Colonic mucosa (tissue), 4 donors: ENCODE measurements at regions not wholly inside any gene's neighbourhood (a gene's known extent, or its start where the extent isn't known, plus 50 kb on each side); places are given as distances from the start of the nearest gene placed in this dataset.

ENCODE experiments used
- DNase-seq: peaks from one replicate; pipeline ENCODE4 v3.0.0-alpha.2; 2020
- H3K27ac ChIP-seq: fragments of 200-600 bp; one replicate; pipeline ENCODE4 v1.8.0; 2021
- H3K27me3 ChIP-seq: fragments of 200-600 bp; one replicate; pipeline ENCODE4 v1.8.0; 2021
- H3K36me3 ChIP-seq: fragments of 200-600 bp; one replicate; pipeline ENCODE4 v1.8.0; 2021
- H3K4me1 ChIP-seq: fragments of 200-600 bp; one replicate; pipeline ENCODE4 v1.8.0; 2021; ENCODE audit warnings: mild to moderate bottlenecking
- H3K4me3 ChIP-seq: fragments of 200-600 bp; one replicate; pipeline ENCODE4 v1.8.0; 2021
- H3K9ac ChIP-seq, 2 donors: one replicate each; pipeline ENCODE4 v1.7.0; 2013; ENCODE audit warnings: control low read depth in 2 of 2, low read depth in 2 of 2, low read length in 2 of 2
- H3K9me3 ChIP-seq: fragments of 200-600 bp; one replicate; pipeline ENCODE4 v1.8.0; 2021
- intact Hi-C: fragments of 100-400 bp; cut with DNase I; formaldehyde crosslinking; loops from one replicate; pipeline ENCODE4 v1.14.1; 2022
- TF ChIP-seq, protein P1 (sequence below): fragments of 200-600 bp; IDR thresholded peaks from one replicate; pipeline ENCODE4 v1.8.0; 2022; ENCODE audit warnings: antibody characterized with exemption, mild to moderate bottlenecking
- donor health status: healthy.
- donor health status: DM: no; HTN: no; CAD: no.
- donor health status: DM: no; HTN: no; CAD: no.

- Histone ChIP-seq H3K4me3 (no peak overlapping the region), H3K36me3 (no peaks in the 10 kb centered on the region), H3K27me3 (no peaks in the 10 kb centered on the region), H3K4me1 (no peaks in the 10 kb centered on the region), H3K9ac (no peak overlapping the region), H3K9me3 (no peaks in the 10 kb centered on the region), H3K27ac (no peak overlapping the region)
- TF ChIP-seq, protein P1, sequence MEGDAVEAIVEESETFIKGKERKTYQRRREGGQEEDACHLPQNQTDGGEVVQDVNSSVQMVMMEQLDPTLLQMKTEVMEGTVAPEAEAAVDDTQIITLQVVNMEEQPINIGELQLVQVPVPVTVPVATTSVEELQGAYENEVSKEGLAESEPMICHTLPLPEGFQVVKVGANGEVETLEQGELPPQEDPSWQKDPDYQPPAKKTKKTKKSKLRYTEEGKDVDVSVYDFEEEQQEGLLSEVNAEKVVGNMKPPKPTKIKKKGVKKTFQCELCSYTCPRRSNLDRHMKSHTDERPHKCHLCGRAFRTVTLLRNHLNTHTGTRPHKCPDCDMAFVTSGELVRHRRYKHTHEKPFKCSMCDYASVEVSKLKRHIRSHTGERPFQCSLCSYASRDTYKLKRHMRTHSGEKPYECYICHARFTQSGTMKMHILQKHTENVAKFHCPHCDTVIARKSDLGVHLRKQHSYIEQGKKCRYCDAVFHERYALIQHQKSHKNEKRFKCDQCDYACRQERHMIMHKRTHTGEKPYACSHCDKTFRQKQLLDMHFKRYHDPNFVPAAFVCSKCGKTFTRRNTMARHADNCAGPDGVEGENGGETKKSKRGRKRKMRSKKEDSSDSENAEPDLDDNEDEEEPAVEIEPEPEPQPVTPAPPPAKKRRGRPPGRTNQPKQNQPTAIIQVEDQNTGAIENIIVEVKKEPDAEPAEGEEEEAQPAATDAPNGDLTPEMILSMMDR: no peak
- peak; percentile 53 for DNase-seq
- intact Hi-C loops: no loop called here
Observed at GRCh38 chr18:49668574-49669275, 106.9 kb downstream of the LIPG start.

DNA sequence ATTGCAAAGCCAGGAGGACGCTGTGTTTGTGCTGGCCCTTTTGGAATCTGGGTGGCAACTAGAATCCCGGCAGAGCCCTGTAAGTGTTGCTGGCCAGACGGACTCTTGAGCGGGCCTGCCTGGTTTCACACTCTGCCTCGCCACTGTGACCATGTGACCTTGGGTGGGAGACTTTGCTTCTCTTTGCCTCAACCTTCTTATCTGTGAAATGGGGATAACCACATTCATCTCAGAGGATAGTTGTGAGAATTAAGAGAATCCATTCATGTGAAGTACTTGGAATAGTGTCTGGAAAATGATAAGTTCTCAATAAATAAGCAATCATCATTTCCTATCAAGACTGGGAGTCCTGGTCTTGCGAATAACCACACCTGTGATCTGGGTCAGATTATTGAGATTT lies 105.6 kb downstream of the LIPG start:
- Histone ChIP-seq H3K4me3 (no peak overlapping the region), H3K27me3 (no peaks in the 10 kb centered on the region), H3K4me1 (no peaks in the 10 kb centered on the region), H3K27ac (no peak overlapping the region), H3K9me3 (no peaks in the 10 kb centered on the region), H3K36me3 (no peaks in the 10 kb centered on the region), H3K9ac (no peak overlapping the region)
- intact Hi-C loops: no loop called here
- DNase-seq: no peak
- TF ChIP-seq, protein P1: no peak

DNA sequence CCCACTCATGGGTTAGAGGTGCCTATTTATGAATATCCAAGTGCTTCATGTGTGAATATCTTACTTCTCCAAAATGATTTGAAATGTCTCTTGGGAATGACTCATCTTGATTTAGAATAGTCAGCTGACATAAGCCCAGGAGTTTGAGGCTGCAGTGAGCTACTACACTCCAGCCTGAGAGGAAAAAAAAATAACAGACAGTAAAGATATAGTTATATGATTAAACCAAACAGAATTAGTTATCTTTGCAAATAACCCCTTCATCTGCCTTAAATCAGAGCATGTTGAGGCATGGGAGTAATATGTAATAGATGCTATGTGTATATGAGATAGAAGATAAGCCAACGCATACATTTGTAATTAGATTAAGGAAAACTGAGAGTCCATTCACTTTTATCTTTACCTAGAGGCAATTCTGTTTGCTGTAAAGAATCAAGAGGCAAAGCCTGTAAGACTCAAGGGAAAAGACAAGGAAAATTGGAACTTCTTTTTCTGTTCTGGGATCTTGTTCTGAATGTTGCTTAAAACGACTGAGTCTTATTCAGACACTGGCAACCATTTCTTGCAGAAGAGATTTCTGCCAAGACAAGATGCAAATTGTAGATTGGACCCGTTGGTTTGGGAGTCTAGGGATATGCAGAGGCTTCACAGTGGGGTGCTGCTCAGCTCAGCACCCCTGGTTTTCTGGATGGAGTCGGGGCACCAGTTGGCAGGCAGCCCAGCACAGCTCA lies 104.4 kb downstream of the LIPG start:
- no peaks in the 10 kb centered on the region for H3K27me3 ChIP-seq
- no peak overlapping the region for H3K4me3 ChIP-seq
- no peaks in the 10 kb centered on the region for H3K36me3 ChIP-seq
- no peaks in the 10 kb centered on the region for H3K4me1 ChIP-seq
- no peak for DNase-seq
- H3K27ac ChIP-seq: no peak overlapping the region
- no peak overlapping the region for H3K9ac ChIP-seq
- TF ChIP-seq, protein P1: no peak
- H3K9me3 ChIP-seq: no peaks in the 10 kb centered on the region
- intact Hi-C loops: no loop called here

GRCh38 chr18:49663899-49664890 lies 102.3 kb downstream of the LIPG start:
- DNase-seq: peak; percentile 62
- Histone ChIP-seq H3K9me3 (no peaks in the 10 kb centered on the region), H3K4me1 (no peaks in the 10 kb centered on the region), H3K27ac (peak overlapping the region; percentile 80), H3K9ac (peak overlapping the region in 1 of 2 donors; percentile 22), H3K4me3 (no peak overlapping the region), H3K27me3 (no peaks in the 10 kb centered on the region), H3K36me3 (no peaks in the 10 kb centered on the region)
- TF ChIP-seq, protein P1: no peak
- intact Hi-C loops: no loop called here

DNA sequence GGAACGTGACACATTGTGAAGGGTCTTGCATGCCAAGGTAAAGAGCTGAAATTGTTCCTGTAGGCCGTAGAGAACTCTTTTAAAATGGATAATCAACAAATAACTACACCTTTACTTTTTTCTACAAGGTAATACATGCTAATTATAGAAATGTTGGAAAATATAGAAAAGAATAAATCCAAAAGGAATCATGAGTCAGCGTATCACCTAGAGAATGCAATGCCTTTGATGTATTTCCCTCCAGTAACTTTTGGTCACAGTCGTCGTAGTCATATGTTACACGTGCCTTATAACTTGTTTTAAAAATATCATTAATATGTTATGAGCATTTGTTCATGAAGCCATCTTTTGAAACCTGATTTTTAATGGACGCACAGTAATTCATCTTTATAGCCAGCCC lies 100.6 kb downstream of the LIPG start:
- no peaks in the 10 kb centered on the region for H3K36me3 ChIP-seq
- no peak overlapping the region for H3K27ac ChIP-seq
- TF ChIP-seq, protein P1: no peak
- H3K9me3 ChIP-seq: no peaks in the 10 kb centered on the region
- no peaks in the 10 kb centered on the region for H3K27me3 ChIP-seq
- intact Hi-C loops: no loop called here
- no peaks in the 10 kb centered on the region for H3K4me1 ChIP-seq
- H3K9ac ChIP-seq: no peak overlapping the region
- H3K4me3 ChIP-seq: no peak overlapping the region
- DNase-seq: no peak
